ENCODE measurements at regions not wholly inside any gene's neighbourhood (a gene's known extent, or its start where the extent isn't known, plus 50 kb on each side); places are given as distances from the start of the nearest gene placed in this dataset.
"Not testable (repeated sequence)": the region's sequence is repeated elsewhere in the genome, so short reads cannot be mapped to it uniquely, and the experiment has no call there.

- Histone ChIP-seq H3K27me3 (no peaks in the 10 kb centered on the region), H3K4me1 (peaks cover 9% of the 10 kb centered on the region), H3K27ac (no peak overlapping the region), H3K9me3 (no peaks in the 10 kb centered on the region), H3K4me3 (no peak overlapping the region), H3K36me3 (no peaks in the 10 kb centered on the region)
- intact Hi-C loops (cut with DNase I), result no loop called here
- TF ChIP-seq POLR2A (IDR thresholded peaks at IDR 0.05) (no peak), CTCF (IDR thresholded peaks at IDR 0.05) (no peak), POLR2AphosphoS5 (IDR thresholded peaks at IDR 0.05; ENCODE audit: insufficient read depth in 1 of 2, low read depth in 1 of 2) (no peak)
- DNase-seq (ENCODE audit: extremely low spot score in 2 of 2), result no peak
Observed at GRCh38 chr1:182255494-182255893, 136.1 kb downstream of the GLUL start.

GRCh38 chr1:182253319-182253860 lies 138.2 kb downstream of the GLUL start:
- Histone ChIP-seq H3K4me1 (peaks cover 7% of the 10 kb centered on the region), H3K27ac (no peak overlapping the region), H3K9me3 (no peaks in the 10 kb centered on the region), H3K4me3 (no peak overlapping the region), H3K36me3 (no peaks in the 10 kb centered on the region), H3K27me3 (no peaks in the 10 kb centered on the region)
- intact Hi-C loops (cut with DNase I), result no loop called here
- DNase-seq (ENCODE audit: extremely low spot score in 2 of 2), result no peak
- TF ChIP-seq POLR2A (IDR thresholded peaks at IDR 0.05) (no peak), CTCF (IDR thresholded peaks at IDR 0.05) (no peak), POLR2AphosphoS5 (IDR thresholded peaks at IDR 0.05; ENCODE audit: insufficient read depth in 1 of 2, low read depth in 1 of 2) (no peak)

- H3K36me3 ChIP-seq, result no peaks in the 10 kb centered on the region
- DNase-seq (ENCODE audit: extremely low spot score in 2 of 2), result no peak
- peaks cover 8% of the 10 kb centered on the region for H3K4me1 ChIP-seq
- H3K27me3 ChIP-seq, result no peaks in the 10 kb centered on the region
- no peak overlapping the region for H3K4me3 ChIP-seq
- H3K9me3 ChIP-seq, result no peaks in the 10 kb centered on the region
- TF ChIP-seq POLR2A (IDR thresholded peaks at IDR 0.05) (no peak), POLR2AphosphoS5 (IDR thresholded peaks at IDR 0.05; ENCODE audit: insufficient read depth in 1 of 2, low read depth in 1 of 2) (no peak), CTCF (IDR thresholded peaks at IDR 0.05) (no peak)
- no peak overlapping the region for H3K27ac ChIP-seq
- intact Hi-C loops (cut with DNase I), result no loop called here
Observed at GRCh38 chr1:182251561-182251960, 140.0 kb downstream of the GLUL start.

GRCh38 chr1:182249201-182249676 lies 142.4 kb downstream of the GLUL start:
- H3K27me3 ChIP-seq, result no peaks in the 10 kb centered on the region
- intact Hi-C loops (cut with DNase I), result no loop called here
- peaks cover 8% of the 10 kb centered on the region for H3K4me1 ChIP-seq
- DNase-seq (ENCODE audit: extremely low spot score in 2 of 2), result no peak
- peak overlapping the region; percentile 46 for H3K27ac ChIP-seq
- no peaks in the 10 kb centered on the region for H3K36me3 ChIP-seq
- no peak for TF ChIP-seq POLR2A (IDR thresholded peaks at IDR 0.05)
- TF ChIP-seq CTCF (IDR thresholded peaks at IDR 0.05), result no peak
- TF ChIP-seq POLR2AphosphoS5 (IDR thresholded peaks at IDR 0.05; ENCODE audit: insufficient read depth in 1 of 2, low read depth in 1 of 2), result peak in 1 of 2 donors; percentile 47
- no peak overlapping the region for H3K4me3 ChIP-seq
- H3K9me3 ChIP-seq, result no peaks in the 10 kb centered on the region

- DNase-seq (ENCODE audit: extremely low spot score in 2 of 2), result no peak
- H3K9me3 ChIP-seq, result no peaks in the 10 kb centered on the region
- H3K36me3 ChIP-seq, result no peaks in the 10 kb centered on the region
- intact Hi-C loops (cut with DNase I), result no loop called here
- H3K27me3 ChIP-seq, result no peaks in the 10 kb centered on the region
- H3K4me3 ChIP-seq, result no peak overlapping the region
- TF ChIP-seq POLR2AphosphoS5 (IDR thresholded peaks at IDR 0.05; ENCODE audit: insufficient read depth in 1 of 2, low read depth in 1 of 2) (no peak), POLR2A (IDR thresholded peaks at IDR 0.05) (no peak), CTCF (IDR thresholded peaks at IDR 0.05) (no peak)
- peak overlapping the region; percentile 46 for H3K27ac ChIP-seq
- H3K4me1 ChIP-seq, result peaks cover 8% of the 10 kb centered on the region
Observed at GRCh38 chr1:182248721-182249120, 142.9 kb downstream of the GLUL start.

GRCh38 chr1:182247813-182248212 lies 143.8 kb downstream of the GLUL start:
- H3K4me1 ChIP-seq; H3K9me3 ChIP-seq; H3K27me3 ChIP-seq; intact Hi-C loops (cut with DNase I); H3K4me3 ChIP-seq; DNase-seq (ENCODE audit: extremely low spot score in 2 of 2); H3K36me3 ChIP-seq; H3K27ac ChIP-seq: not testable (repeated sequence)

All from vagina (tissue), 2 donors.